ENCODE measurements at regions not wholly inside any gene's neighbourhood (a gene's known extent, or its start where the extent isn't known, plus 50 kb on each side); places are given as distances from the start of the nearest gene placed in this dataset.
"Not testable (repeated sequence)": the region's sequence is repeated elsewhere in the genome, so short reads cannot be mapped to it uniquely, and the experiment has no call there.

GRCh38 chr22:49657974-49658590 is 169.6 kb downstream of the BRD1 start:
- no peak for DNase-seq

- peak; percentile 85 for DNase-seq
These were observed 170.2 kb downstream of the BRD1 start for GRCh38 chr22:49657275-49657973.

- DNase-seq: not testable (repeated sequence)
These were observed 170.8 kb downstream of the BRD1 start for GRCh38 chr22:49656883-49657274.

GRCh38 chr22:49656291-49656851 is 171.3 kb downstream of the BRD1 start:
- no peak for DNase-seq

DNA sequence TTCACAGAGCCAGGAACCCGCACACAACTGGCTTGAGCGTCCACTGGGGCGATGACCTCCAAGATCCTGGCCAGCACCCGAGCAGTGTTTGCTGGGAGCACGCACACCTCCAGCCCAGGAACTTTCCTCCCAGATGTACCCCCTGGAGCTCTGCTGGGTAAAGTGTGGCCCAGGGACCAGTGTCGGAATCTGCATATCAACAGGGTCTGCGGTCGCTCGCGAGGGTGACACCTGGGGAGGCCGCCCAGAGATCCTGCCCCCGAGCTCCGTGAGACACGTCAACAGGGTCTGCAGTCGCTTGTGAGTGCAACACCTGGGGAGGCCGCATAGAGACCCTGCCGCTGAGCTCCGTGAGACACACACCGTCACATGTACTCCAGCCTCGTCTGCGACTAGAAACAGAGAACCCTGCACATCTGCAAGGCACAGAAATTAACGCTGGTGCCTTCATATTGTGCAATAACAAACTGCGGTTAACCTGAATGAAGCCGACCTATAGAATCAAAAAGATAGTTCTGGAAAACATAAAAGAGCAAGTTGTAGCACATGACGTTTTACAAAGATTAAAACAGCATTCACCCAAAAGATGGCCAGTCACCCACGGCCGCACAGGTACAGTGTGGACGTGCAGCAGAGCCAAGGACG is 172.4 kb downstream of the BRD1 start:
- DNase-seq: no peak

GRCh38 chr22:49650336-49651241 is 177.1 kb downstream of the BRD1 start:
- DNase-seq: no peak

GRCh38 chr22:49649166-49650068 is 178.3 kb downstream of the BRD1 start:
- no peak for DNase-seq

- no peak for DNase-seq
These were observed 179.6 kb downstream of the BRD1 start for GRCh38 chr22:49648053-49648452.

DNA sequence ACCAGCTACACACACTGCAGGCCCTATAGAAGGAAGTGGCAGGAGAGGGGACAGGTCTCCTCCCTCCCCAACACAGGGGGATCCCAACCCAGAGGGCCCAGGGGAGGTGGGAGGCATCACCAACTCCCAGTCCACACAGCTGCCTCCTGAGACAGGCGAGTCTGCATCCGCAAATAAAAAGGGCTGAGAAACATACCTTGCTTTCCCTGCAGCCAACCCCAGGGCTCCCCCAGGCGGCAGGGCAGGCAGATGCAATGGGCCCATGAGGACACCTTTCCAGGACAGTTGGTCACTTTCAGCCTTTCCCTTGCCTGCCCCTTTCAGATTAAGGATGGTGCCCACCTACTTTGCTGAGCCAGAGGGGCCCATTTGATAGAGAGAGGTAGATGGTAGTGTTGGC is 180.0 kb downstream of the BRD1 start:
- no peak for DNase-seq

DNA sequence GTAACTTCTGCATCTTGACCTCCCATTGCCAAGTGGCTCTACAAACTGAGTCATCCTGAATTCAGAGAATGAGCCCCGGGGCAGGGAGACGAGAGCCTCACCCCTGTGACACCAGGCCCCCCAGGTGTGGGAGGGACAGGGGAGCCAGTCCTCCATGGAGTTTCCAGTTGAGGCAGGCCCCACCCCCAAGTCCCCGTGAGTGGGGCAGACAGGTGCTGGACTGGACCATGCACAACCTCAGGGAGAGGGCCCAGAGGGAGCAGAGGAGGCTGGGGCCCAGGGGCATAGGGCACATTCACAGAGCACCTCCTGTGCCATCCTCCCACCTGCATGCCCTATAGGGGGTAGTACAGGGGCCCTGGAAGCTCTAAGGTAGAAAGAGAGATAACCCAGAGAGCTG is 180.8 kb downstream of the BRD1 start:
- no peak for DNase-seq

GRCh38 chr22:49645791-49646550 is 181.7 kb downstream of the BRD1 start:
- no peak for DNase-seq

DNA sequence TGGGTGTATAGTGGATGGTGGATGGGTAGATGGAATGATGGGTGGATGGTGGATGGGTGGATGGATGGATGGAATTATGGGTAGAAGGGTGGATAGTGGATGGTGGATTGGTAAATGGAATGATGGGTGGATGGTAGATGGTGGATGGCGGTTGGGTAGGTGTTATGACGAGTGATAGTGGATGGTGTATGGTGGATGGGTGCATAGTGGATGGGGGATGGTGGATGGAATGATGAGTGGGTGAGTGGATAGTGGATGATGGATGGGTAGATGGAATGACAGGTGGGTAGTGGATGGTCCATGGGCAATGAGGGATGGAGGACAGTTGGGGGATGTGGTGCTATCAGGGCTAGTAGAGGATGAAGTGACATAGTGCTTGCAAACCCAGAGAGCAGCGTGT is 182.4 kb downstream of the BRD1 start:
- no peak for DNase-seq

DNA sequence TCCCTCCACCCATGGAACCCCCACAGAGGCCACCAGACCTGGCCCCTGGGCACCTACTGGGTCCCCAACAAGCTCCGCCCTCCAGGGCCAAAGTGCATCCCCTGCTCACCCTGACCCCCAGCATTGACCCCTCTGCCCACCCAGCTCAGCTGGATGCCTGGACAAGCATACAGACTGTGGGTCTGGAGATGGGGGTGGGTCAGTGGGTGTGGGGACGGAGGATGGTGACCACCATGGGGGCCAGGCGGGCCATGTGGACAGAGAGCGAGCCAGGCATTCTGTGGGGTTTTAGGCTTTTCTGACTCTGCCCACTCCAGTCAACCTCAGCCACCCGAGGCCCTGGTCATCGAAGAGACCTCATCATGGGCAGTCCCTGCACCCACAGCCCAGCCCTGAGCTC is 183.7 kb downstream of the BRD1 start:
- DNase-seq: no peak

- DNase-seq: no peak
These were observed 184.2 kb downstream of the BRD1 start for GRCh38 chr22:49643466-49643865.

GRCh38 chr22:49642741-49643140 is 184.9 kb downstream of the BRD1 start:
- DNase-seq: no peak

- no peak for DNase-seq
These were observed 185.3 kb downstream of the BRD1 start for GRCh38 chr22:49642331-49642730.

- DNase-seq: no peak
These were observed 185.8 kb downstream of the BRD1 start for GRCh38 chr22:49641770-49642313.

GRCh38 chr22:49640366-49641095 is 187.1 kb downstream of the BRD1 start:
- DNase-seq: no peak

DNA sequence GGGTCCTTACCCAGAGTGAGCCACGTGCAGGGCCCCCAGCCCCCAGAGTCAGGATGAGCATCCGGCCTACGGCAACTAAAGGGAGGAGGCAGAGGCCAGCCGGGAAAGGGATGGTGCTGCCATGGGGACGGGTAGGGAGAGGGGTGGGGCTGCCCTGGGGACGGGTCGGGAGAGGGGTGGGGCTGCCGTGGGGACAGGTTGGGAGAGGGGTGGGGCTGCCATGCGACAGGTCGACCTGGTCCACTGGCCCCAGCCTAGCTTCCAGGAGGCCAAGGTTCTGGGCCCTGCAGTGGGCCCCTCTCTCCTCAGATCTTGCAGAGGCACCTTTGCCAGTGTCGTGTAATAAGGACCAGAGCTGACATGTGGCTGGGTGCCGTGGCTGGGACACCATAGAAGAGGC is 187.7 kb downstream of the BRD1 start:
- no peak for DNase-seq

GRCh38 chr22:49638788-49639187 is 188.9 kb downstream of the BRD1 start:
- DNase-seq: no peak

All from inflammatory macrophage treated with lipopolysaccharide for 4 hours (primary cell).